Gastrocnemius medialis (tissue), 4 donors: ENCODE measurements at regions not wholly inside any gene's neighbourhood (a gene's known extent, or its start where the extent isn't known, plus 50 kb on each side); places are given as distances from the start of the nearest gene placed in this dataset.

Experiments
- CTCF ChIP-seq, 5 experiments: fragments of 450-650 bp in 3 of 5; fragments of 200-600 bp in 2 of 5; sonication (generic) in 2 of 5; IDR thresholded peaks in 4 of 5; conservative IDR thresholded peaks in 1 of 5; 1 replicate in 4 of 5; 2 replicates in 1 of 5; pipeline ENCODE4 v1.5.1; 2016 to 2019; ENCODE audit warnings: antibody characterized with exemption in 5 of 5, mild to moderate bottlenecking in 3 of 5, moderate library complexity in 3 of 5
- POLR2A ChIP-seq, 2 donors: fragments of 450-650 bp; IDR thresholded peaks; one replicate each; pipeline ENCODE4 v1.6.1; 2017; ENCODE audit warnings: antibody characterized with exemption in 2 of 2, mild to moderate bottlenecking in 2 of 2, moderate library complexity in 2 of 2

- TF ChIP-seq CTCF (IDR thresholded peaks at IDR 0.05 in 4 of 5, conservative IDR thresholded peaks at IDR 0.05 in 1 of 5) (no peak), POLR2A (IDR thresholded peaks at IDR 0.05) (no peak)
These were observed 445.3 kb upstream of the SYNCRIP start for GRCh38 chr6:86087954-86088353.
